Neuronal stem cell (in vitro differentiated cells): ENCODE measurements at regions not wholly inside any gene's neighbourhood (a gene's known extent, or its start where the extent isn't known, plus 50 kb on each side); places are given as distances from the start of the nearest gene placed in this dataset.

ENCODE experiments used
- DNase-seq: peaks from one replicate; pipeline ENCODE4 v3.0.0-alpha.2; 2013; ENCODE audit warnings: low spot score
- H2AFZ ChIP-seq: one replicate; pipeline ENCODE4 v1.6.1; 2013; ENCODE audit warnings: mild to moderate bottlenecking, low read length, inconsistent platforms
- H2AK5ac ChIP-seq: 2 replicates; pipeline ENCODE4 v1.6.1; 2013; ENCODE audit warnings: low read depth, mild to moderate bottlenecking, inconsistent platforms, low read length, moderate library complexity, mixed read lengths
- H2BK120ac ChIP-seq: 2 replicates; pipeline ENCODE4 v1.6.1; 2013; ENCODE audit warnings: low read depth, mild to moderate bottlenecking, inconsistent platforms, low read length, moderate library complexity, mixed read lengths
- H2BK12ac ChIP-seq: one replicate; pipeline ENCODE4 v1.6.1; 2013; ENCODE audit warnings: low read length, inconsistent platforms
- H2BK15ac ChIP-seq: 2 replicates; pipeline ENCODE4 v1.6.1; 2013; ENCODE audit warnings: mild to moderate bottlenecking, low read length, inconsistent platforms, mixed read lengths
- H2BK5ac ChIP-seq: one replicate; pipeline ENCODE4 v1.6.1; 2013; ENCODE audit warnings: inconsistent platforms, mild to moderate bottlenecking, low read length, moderate library complexity
- H3K14ac ChIP-seq: one replicate; pipeline ENCODE4 v1.6.1; 2013; ENCODE audit warnings: low read length, inconsistent platforms
- H3K18ac ChIP-seq: 2 replicates; pipeline ENCODE4 v1.6.1; 2013; ENCODE audit warnings: low read length, inconsistent platforms
- H3K23ac ChIP-seq: 2 replicates; pipeline ENCODE4 v1.6.1; 2013; ENCODE audit warnings: low read depth, mild to moderate bottlenecking, mixed read lengths, low read length, inconsistent platforms; ENCODE audit not compliant: poor library complexity
- H3K27ac ChIP-seq: replicated peaks from 3 replicates; pipeline ENCODE4 v1.5.1; 2013; ENCODE audit warnings: low read length, inconsistent platforms
- H3K27me3 ChIP-seq, 3 experiments: 2 replicates each; pipeline ENCODE4 v1.6.1; 2013; ENCODE audit warnings: low read length in 3 of 3, mild to moderate bottlenecking in 2 of 3, inconsistent platforms in 1 of 3, low read depth in 1 of 3, mixed read lengths in 1 of 3, moderate library complexity in 1 of 3; ENCODE audit not compliant: control insufficient read depth in 3 of 3, insufficient read depth in 3 of 3
- H3K36me3 ChIP-seq, 2 donors: replicated peaks in 1 of 2; 2 replicates each; pipeline ENCODE4 v1.6.1; 2013; ENCODE audit warnings: low read length in 2 of 2; ENCODE audit not compliant: control insufficient read depth in 2 of 2, insufficient read depth in 2 of 2
- H3K4ac ChIP-seq: 2 replicates; pipeline ENCODE4 v1.6.1; 2013; ENCODE audit warnings: inconsistent platforms, mild to moderate bottlenecking, low read length, moderate library complexity
- H3K4me1 ChIP-seq, 2 donors: 1 replicate in 1 of 2; 2 replicates in 1 of 2; pipeline ENCODE4 v1.6.1; 2013; ENCODE audit warnings: low read length in 2 of 2, low read depth in 1 of 2; ENCODE audit not compliant: control insufficient read depth in 2 of 2, insufficient read depth in 1 of 2
- H3K4me2 ChIP-seq: one replicate; pipeline ENCODE4 v1.6.1; 2013; ENCODE audit warnings: mild to moderate bottlenecking, low read length, inconsistent platforms; ENCODE audit not compliant: insufficient read depth, poor library complexity, severe bottlenecking
- H3K4me3 ChIP-seq, 2 donors: 2 replicates each; pipeline ENCODE4 v1.5.1; 2013; ENCODE audit warnings: low read length in 2 of 2, mild to moderate bottlenecking in 2 of 2, inconsistent platforms in 1 of 2, moderate library complexity in 1 of 2
- H3K79me1 ChIP-seq: one replicate; pipeline ENCODE4 v1.6.1; 2013; ENCODE audit warnings: low read depth, mild to moderate bottlenecking, inconsistent platforms, low read length, moderate library complexity
- H3K9ac ChIP-seq: one replicate; pipeline ENCODE4 v1.6.1; 2013; ENCODE audit warnings: mild to moderate bottlenecking, low read depth, low read length, inconsistent platforms; ENCODE audit not compliant: poor library complexity
- H3K9me3 ChIP-seq, 2 donors: replicated peaks in 1 of 2; 2 replicates each; pipeline versions ENCODE3 to v1.6.1; 2013; ENCODE audit warnings: low read length in 2 of 2, mild to moderate bottlenecking in 2 of 2, inconsistent platforms in 1 of 2, low read depth in 1 of 2, mixed read lengths in 1 of 2, moderate library complexity in 1 of 2; ENCODE audit not compliant: control insufficient read depth in 2 of 2, insufficient read depth in 1 of 2
- H4K8ac ChIP-seq: one replicate; pipeline ENCODE4 v1.6.1; 2013; ENCODE audit warnings: low read depth, mild to moderate bottlenecking, inconsistent platforms, low read length, moderate library complexity
- H4K91ac ChIP-seq: one replicate; pipeline ENCODE4 v1.6.1; 2013; ENCODE audit warnings: low read length, low read depth, mild to moderate bottlenecking, inconsistent platforms; ENCODE audit not compliant: poor library complexity
- WGBS, 2 donors: extraction: QIAGEN DNeasy Blood & Tissue Kit; methylation state at CpG; one replicate each; pipeline ENCODE4 v1.1.7; 2013; ENCODE audit warnings: missing lambda C conversion rate in 2 of 2, mixed read lengths in 1 of 2; ENCODE audit not compliant: insufficient read length in 2 of 2, insufficient replicate concordance in 1 of 2; ENCODE audit errors: extremely low coverage in 2 of 2; 5-methylcytosine and 5-hydroxymethylcytosine counted together

DNA sequence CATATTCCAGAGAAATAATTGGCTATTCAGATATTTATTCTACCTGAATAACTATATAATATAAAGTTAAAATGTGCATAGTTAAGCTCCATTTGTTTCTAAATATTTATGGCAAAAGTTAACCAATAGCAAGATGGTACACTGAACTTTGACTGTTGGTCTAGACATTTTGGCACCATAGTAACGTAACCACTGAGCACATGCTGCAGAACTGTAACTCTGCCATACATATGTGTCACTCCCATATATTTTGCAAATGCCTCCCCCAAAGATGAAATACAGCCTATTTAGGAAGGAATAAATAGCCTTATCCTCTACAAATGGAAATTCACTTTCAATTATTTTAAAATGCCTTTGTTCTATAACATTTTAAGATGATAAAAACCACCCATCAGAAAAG is 424.9 kb downstream of the CENPC start:
- Histone ChIP-seq H3K4me1 (peaks cover 0 to 2% of the 10 kb centered on the region in 2 donors), H4K8ac (no peak overlapping the region), H3K9me3 (no peaks in the 10 kb centered on the region), H3K18ac (no peak overlapping the region), H3K27me3 (no peaks in the 10 kb centered on the region), H2BK5ac (no peak overlapping the region), H2BK15ac (no peak overlapping the region), H3K4ac (no peak overlapping the region), H3K14ac (no peak overlapping the region), H3K27ac (no peak overlapping the region), H2AK5ac (no peak overlapping the region), H4K91ac (no peak overlapping the region), H2AFZ (no peak overlapping the region), H3K36me3 (no peaks in the 10 kb centered on the region), H3K79me1 (no peaks in the 10 kb centered on the region), H3K9ac (no peak overlapping the region), H3K4me2 (no peak overlapping the region), H3K23ac (no peak overlapping the region), H2BK120ac (no peak overlapping the region), H2BK12ac (no peak overlapping the region), H3K4me3 (no peak overlapping the region)
- DNase-seq, result no peak
- WGBS, 2 donors, result no CpG with 5 or more reads among the region's 1 CpG

DNA sequence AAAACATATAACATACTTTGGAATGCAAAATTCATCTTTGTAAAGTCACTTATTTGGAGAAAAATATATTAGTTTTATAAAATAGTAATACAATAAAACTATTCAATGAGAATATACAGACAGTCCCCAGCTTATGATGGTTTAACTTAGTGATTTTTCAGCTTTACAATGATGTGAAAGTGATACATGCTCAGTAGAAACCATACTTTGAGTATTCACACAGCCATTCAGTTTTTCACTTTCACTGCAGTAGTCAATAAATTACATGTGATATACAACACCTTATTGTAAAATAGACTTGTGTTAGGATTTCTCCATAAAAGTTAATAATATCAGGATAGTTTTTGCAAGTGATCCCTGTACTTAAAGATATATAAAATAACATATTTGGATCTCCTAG is 436.0 kb downstream of the CENPC start:
- Histone ChIP-seq H2BK15ac (no peak overlapping the region), H2BK5ac (no peak overlapping the region), H3K36me3 (no peaks in the 10 kb centered on the region), H4K8ac (no peak overlapping the region), H3K9me3 (no peaks in the 10 kb centered on the region), H2AFZ (no peak overlapping the region), H3K9ac (no peak overlapping the region), H2BK12ac (no peak overlapping the region), H3K79me1 (no peaks in the 10 kb centered on the region), H3K27me3 (no peaks in the 10 kb centered on the region), H3K27ac (no peak overlapping the region), H3K4me1 (peaks cover under 1 to 4% of the 10 kb centered on the region in 2 donors), H3K4me3 (no peak overlapping the region), H3K23ac (no peak overlapping the region), H3K14ac (no peak overlapping the region), H3K18ac (no peak overlapping the region), H2AK5ac (no peak overlapping the region), H3K4ac (no peak overlapping the region), H2BK120ac (no peak overlapping the region), H3K4me2 (no peak overlapping the region), H4K91ac (no peak overlapping the region)
- DNase-seq, result no peak

DNA sequence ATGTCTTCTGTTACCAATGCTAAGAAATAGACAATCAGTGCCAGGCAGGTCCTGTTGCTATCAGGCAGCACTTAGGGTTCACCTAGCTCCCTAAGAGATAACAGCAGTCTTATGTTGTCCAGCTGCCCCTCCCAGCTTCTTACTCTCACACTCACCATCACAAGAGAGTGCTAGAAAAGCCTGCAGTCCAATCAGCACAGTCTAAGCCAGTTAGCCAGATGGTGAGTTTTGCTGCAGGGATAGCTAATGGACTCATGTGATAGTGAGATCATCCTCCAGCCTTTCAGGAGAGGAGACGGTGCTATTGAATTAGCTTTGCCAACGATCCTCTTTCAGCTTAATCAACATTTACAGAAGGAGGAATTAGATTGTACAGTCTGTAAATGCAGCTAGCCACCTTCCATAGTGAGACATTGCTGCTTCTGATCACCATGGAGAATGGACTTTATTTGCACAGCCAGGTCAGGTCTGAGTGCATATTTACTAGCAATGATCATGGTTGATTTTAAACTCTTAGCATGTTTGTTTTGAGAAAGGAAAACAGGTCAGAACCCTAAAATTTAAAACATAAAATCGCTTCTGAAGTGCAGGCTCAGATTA is 438.3 kb downstream of the CENPC start:
- Histone ChIP-seq H2AK5ac (no peak overlapping the region), H3K79me1 (no peaks in the 10 kb centered on the region), H3K4me3 (no peak overlapping the region), H2AFZ (peak overlapping the region; percentile 6), H3K9ac (no peak overlapping the region), H2BK5ac (no peak overlapping the region), H4K8ac (no peak overlapping the region), H3K27me3 (no peaks in the 10 kb centered on the region), H3K36me3 (no peaks in the 10 kb centered on the region), H2BK12ac (no peak overlapping the region), H3K27ac (no peak overlapping the region), H4K91ac (no peak overlapping the region), H3K4me1 (peaks cover 3 to 8% of the 10 kb centered on the region in 2 donors), H2BK120ac (no peak overlapping the region), H3K18ac (no peak overlapping the region), H3K4ac (no peak overlapping the region), H3K23ac (no peak overlapping the region), H3K14ac (no peak overlapping the region), H3K9me3 (no peaks in the 10 kb centered on the region), H3K4me2 (no peak overlapping the region), H2BK15ac (no peak overlapping the region)
- no peak for DNase-seq
- WGBS, 2 donors, result no CpG with 5 or more reads among the region's 3 CpGs

DNA sequence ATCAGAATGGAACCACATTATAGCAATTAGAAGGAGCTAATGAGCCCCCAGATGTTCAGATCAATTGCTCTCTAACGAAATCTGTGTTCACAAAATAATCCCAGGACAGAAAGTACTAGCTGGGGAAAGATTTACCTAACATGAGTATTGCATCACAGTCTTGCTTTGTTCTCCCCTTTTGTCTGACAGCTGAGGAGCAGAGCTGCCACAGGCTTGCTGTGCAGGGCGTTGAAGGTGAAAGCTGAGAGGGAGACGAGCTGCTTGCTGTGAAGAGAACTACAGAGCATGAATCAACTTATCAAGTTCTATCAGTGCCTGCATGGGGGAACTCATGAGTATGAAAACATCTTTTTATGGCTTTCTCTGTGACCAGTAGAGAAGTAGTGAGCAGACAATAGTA is 441.2 kb downstream of the CENPC start:
- no peaks in the 10 kb centered on the region for H3K27me3 ChIP-seq
- peaks cover 3 to 8% of the 10 kb centered on the region in 2 donors for H3K4me1 ChIP-seq
- no peaks in the 10 kb centered on the region for H3K36me3 ChIP-seq
- H4K91ac ChIP-seq, result no peak overlapping the region
- no peak overlapping the region for H2BK12ac ChIP-seq
- no peak overlapping the region for H3K4me3 ChIP-seq
- H2BK120ac ChIP-seq, result no peak overlapping the region
- no peaks in the 10 kb centered on the region for H3K79me1 ChIP-seq
- no peak overlapping the region for H2AK5ac ChIP-seq
- no peak overlapping the region for H3K18ac ChIP-seq
- no peak overlapping the region for H2BK5ac ChIP-seq
- no peak overlapping the region for H4K8ac ChIP-seq
- no peaks in the 10 kb centered on the region for H3K9me3 ChIP-seq
- peak overlapping the region; percentile 56 for H2AFZ ChIP-seq
- no peak overlapping the region for H3K4me2 ChIP-seq
- H3K4ac ChIP-seq, result no peak overlapping the region
- H3K27ac ChIP-seq, result no peak overlapping the region
- no peak for DNase-seq
- no peak overlapping the region for H3K14ac ChIP-seq
- WGBS, 2 donors, result no CpG with 5 or more reads among the region's 3 CpGs
- H3K9ac ChIP-seq, result no peak overlapping the region
- no peak overlapping the region for H3K23ac ChIP-seq
- no peak overlapping the region for H2BK15ac ChIP-seq
